Ascending aorta (tissue), 2 donors: ENCODE measurements at regions not wholly inside any gene's neighbourhood (a gene's known extent, or its start where the extent isn't known, plus 50 kb on each side); places are given as distances from the start of the nearest gene placed in this dataset.

Source experiments
- DNase-seq, 2 donors: peaks; one replicate each; pipeline ENCODE4 v3.0.0-alpha.2; 2019; ENCODE audit warnings: low spot score in 2 of 2
- H3K27ac ChIP-seq, 2 donors: fragments of 200-600 bp; sonication (generic); one replicate each; pipeline ENCODE4 v1.5.1; 2016 to 2017; ENCODE audit warnings: mild to moderate bottlenecking in 1 of 2
- H3K27me3 ChIP-seq: fragments of 200-600 bp; sonication (generic); one replicate; pipeline ENCODE4 v1.5.1; 2017
- H3K36me3 ChIP-seq, 2 donors: fragments of 200-600 bp; sonication (generic); one replicate each; pipeline ENCODE4 v1.5.1; 2016
- H3K4me1 ChIP-seq, 2 donors: fragments of 200-600 bp; sonication (generic); one replicate each; pipeline ENCODE4 v1.5.1; 2016 to 2017; ENCODE audit warnings: mild to moderate bottlenecking in 1 of 2
- H3K4me3 ChIP-seq, 2 donors: fragments of 200-600 bp; sonication (generic); one replicate each; pipeline ENCODE4 v1.5.1; 2016 to 2017; ENCODE audit warnings: mild to moderate bottlenecking in 1 of 2
- H3K9me3 ChIP-seq, 2 donors: fragments of 200-600 bp; sonication (generic); one replicate each; pipeline ENCODE4 v1.5.1; 2016
- CTCF ChIP-seq, 3 experiments: fragments of 200-600 bp in 2 of 3; fragments of 450-650 bp in 1 of 3; sonication (generic) in 2 of 3; IDR thresholded peaks; one replicate each; pipeline ENCODE4 v1.5.1; 2016 to 2019; ENCODE audit warnings: antibody characterized with exemption in 3 of 3, mild to moderate bottlenecking in 1 of 3, moderate library complexity in 1 of 3
- intact Hi-C: fragments of 100-400 bp; cut with DNase I; formaldehyde crosslinking; loops from one replicate; pipeline ENCODE4 v1.15.1; 2023

DNA sequence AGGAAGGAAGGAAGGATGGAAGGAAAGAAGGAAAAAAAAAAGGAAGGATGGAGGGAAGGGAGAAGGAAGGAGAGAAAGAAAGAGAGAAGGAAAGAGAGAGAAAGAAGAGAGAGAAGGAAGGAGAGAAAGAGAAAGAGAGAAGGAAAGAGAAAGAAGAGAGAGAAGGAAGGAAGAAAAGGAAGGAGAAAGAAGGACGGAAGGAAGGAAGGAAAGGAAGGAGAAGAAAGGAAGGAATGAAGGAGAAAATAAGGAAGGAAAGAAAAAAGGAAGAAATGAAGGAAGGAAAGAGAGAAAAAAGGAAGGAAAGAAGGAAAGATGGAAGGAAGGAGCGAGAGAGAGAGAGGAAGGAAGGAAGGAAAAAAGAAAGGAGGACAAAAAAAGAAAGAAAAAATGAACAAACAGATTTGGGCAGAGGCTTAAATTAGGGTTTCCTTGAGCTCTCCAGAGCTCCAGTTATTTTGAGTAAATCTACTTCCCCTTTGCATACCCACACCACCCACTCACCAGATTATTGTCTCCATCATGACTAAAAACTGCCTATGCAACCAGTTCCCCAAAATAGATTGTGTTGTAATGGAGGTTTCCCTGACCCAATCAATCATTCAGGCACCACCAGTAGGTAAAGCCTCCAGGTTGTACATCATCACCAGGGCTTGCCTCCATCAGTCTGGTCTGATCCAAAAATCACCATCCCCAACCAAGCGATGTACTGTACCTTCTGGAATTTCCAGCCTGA is 1722.9 kb upstream of the PCDH10 start:
- DNase-seq: no peak
- Histone ChIP-seq H3K9me3 (no peaks in the 10 kb centered on the region), H3K27ac (no peak overlapping the region), H3K27me3 (no peaks in the 10 kb centered on the region), H3K4me3 (no peak overlapping the region), H3K4me1 (no peaks in the 10 kb centered on the region), H3K36me3 (no peaks in the 10 kb centered on the region)
- no peak for TF ChIP-seq CTCF (IDR thresholded peaks at IDR 0.05)
- intact Hi-C loops: no loop called here

- Histone ChIP-seq H3K36me3 (no peaks in the 10 kb centered on the region), H3K9me3 (no peaks in the 10 kb centered on the region), H3K4me3 (no peak overlapping the region), H3K4me1 (no peaks in the 10 kb centered on the region), H3K27ac (no peak overlapping the region), H3K27me3 (no peaks in the 10 kb centered on the region)
- TF ChIP-seq CTCF (IDR thresholded peaks at IDR 0.05): no peak
- DNase-seq: no peak
- intact Hi-C loops: no loop called here
Measured at GRCh38 chr4:131427000-131427399, 1722.1 kb upstream of the PCDH10 start.

DNA sequence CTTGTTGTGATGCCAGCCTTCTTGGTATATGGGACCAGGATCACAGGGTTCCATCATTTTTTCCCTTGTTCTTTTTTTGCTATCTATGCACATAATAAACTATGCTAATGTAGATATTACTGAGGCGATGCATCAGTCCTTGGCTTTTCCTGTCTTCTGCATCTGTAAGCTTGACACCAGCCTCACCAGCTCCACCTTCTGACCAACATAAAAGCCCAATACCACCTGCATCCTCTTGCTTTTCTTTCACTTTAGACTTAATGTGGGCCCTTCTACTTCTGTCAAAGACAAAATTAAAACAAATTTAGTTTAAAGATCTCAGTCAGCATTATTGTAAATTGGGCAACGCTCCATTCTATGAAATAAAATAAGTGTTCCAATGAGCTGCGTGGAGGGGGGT is 1718.8 kb upstream of the PCDH10 start:
- Histone ChIP-seq H3K27ac (no peak overlapping the region), H3K4me1 (no peaks in the 10 kb centered on the region), H3K9me3 (no peaks in the 10 kb centered on the region), H3K27me3 (no peaks in the 10 kb centered on the region), H3K4me3 (no peak overlapping the region), H3K36me3 (no peaks in the 10 kb centered on the region)
- no peak for DNase-seq
- no peak for TF ChIP-seq CTCF (IDR thresholded peaks at IDR 0.05)
- intact Hi-C loops: no loop called here

- DNase-seq: no peak
- intact Hi-C loops: no loop called here
- no peak overlapping the region for H3K4me3 ChIP-seq
- no peaks in the 10 kb centered on the region for H3K36me3 ChIP-seq
- no peaks in the 10 kb centered on the region for H3K27me3 ChIP-seq
- H3K4me1 ChIP-seq: no peaks in the 10 kb centered on the region
- TF ChIP-seq CTCF (IDR thresholded peaks at IDR 0.05): no peak
- H3K27ac ChIP-seq: no peak overlapping the region
- no peaks in the 10 kb centered on the region for H3K9me3 ChIP-seq
Measured at GRCh38 chr4:131441004-131441688, 1707.9 kb upstream of the PCDH10 start.

DNA sequence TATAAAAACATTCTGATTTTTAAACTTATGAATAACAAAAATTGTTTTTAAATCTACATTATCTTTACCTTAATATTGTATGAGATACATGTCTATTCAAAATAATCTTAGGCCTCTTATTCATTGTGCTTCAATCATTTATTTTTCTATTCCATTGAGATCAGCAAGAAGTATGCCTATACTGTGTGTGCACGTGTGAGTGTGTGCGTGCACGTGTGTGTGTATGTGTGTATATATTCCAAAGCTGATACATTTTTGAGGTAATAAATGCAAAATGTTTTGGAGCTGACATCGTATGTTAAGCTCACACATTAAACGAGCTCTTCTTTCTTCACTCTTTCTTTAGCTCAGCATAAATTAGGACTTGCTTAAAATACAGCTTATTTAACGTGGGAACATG is 1701.2 kb upstream of the PCDH10 start:
- Histone ChIP-seq H3K4me1 (no peaks in the 10 kb centered on the region), H3K27ac (no peak overlapping the region), H3K4me3 (no peak overlapping the region), H3K9me3 (no peaks in the 10 kb centered on the region), H3K27me3 (no peaks in the 10 kb centered on the region), H3K36me3 (no peaks in the 10 kb centered on the region)
- no peak for TF ChIP-seq CTCF (IDR thresholded peaks at IDR 0.05)
- DNase-seq: no peak
- intact Hi-C loops: no loop called here
